ENCODE measurements at regions not wholly inside any gene's neighbourhood (a gene's known extent, or its start where the extent isn't known, plus 50 kb on each side); places are given as distances from the start of the nearest gene placed in this dataset.
A peak's percentile ranks its signal among the peaks of the same experiment; 100 is the strongest.
"Not testable (repeated sequence)": the region's sequence is repeated elsewhere in the genome, so short reads cannot be mapped to it uniquely, and the experiment has no call there.

DNA sequence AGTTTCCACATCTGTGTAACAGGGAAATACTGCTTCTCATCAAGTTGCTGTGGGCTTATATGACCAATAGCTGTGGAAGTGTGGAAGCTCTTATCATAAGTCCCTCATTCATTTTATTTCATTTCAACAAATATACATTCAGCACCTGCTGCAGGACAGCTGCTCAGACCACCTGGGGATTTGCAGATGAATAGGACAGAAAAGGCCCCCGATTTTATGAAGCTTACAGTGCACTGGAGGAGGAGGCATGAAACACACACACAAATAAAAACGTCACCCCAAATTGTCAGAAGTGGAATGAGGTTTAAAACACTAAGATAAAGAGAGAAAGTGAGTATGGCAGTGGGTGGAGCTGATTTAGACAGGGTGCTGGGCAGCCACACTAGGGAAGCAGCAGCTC is 107.2 kb downstream of the DRD1 start:
- 29% methylated on average over 2 of the region's 2 CpGs for WGBS
- DNase-seq (ENCODE audit: extremely low spot score): no peak
- H3K4me3 ChIP-seq (ENCODE audit: low read depth, low read length): no peak overlapping the region

DNA sequence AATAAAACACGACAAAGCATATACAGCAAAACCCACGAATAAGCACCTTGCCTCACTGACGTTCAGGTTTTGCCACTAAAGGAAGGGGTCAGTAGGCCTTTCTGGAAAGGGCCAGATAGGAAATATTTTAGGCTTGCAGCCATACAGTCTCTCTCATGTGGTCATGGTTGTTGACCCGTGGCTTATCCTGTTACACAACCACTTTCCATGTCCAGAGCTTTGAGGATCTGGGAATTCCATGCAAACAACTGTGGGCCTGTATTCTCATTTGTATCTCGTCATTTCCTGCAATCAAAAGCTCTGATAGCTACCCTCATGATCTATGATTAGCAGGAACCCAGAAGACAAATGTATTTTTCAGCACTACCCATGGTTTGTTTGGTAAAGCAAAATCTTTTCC is 108.3 kb downstream of the DRD1 start:
- WGBS: 60% methylated on average over 5 of the region's 5 CpGs
- Histone ChIP-seq H3K27ac (ENCODE audit: low read depth) (no peak overlapping the region), H3K4me1 (ENCODE audit: insufficient read depth) (no peaks in the 10 kb centered on the region), H3K4me3 (ENCODE audit: low read depth, low read length) (no peak overlapping the region), H3K36me3 (ENCODE audit: insufficient read depth) (no peaks in the 10 kb centered on the region)
- no peak for DNase-seq (ENCODE audit: extremely low spot score)

More for the DNA sequence above, 107.2 kb downstream of the DRD1 start:
- Histone ChIP-seq H3K36me3 (ENCODE audit: insufficient read depth) (no peaks in the 10 kb centered on the region), H3K27ac (ENCODE audit: low read depth) (no peak overlapping the region), H3K4me1 (ENCODE audit: insufficient read depth) (no peaks in the 10 kb centered on the region)

DNA sequence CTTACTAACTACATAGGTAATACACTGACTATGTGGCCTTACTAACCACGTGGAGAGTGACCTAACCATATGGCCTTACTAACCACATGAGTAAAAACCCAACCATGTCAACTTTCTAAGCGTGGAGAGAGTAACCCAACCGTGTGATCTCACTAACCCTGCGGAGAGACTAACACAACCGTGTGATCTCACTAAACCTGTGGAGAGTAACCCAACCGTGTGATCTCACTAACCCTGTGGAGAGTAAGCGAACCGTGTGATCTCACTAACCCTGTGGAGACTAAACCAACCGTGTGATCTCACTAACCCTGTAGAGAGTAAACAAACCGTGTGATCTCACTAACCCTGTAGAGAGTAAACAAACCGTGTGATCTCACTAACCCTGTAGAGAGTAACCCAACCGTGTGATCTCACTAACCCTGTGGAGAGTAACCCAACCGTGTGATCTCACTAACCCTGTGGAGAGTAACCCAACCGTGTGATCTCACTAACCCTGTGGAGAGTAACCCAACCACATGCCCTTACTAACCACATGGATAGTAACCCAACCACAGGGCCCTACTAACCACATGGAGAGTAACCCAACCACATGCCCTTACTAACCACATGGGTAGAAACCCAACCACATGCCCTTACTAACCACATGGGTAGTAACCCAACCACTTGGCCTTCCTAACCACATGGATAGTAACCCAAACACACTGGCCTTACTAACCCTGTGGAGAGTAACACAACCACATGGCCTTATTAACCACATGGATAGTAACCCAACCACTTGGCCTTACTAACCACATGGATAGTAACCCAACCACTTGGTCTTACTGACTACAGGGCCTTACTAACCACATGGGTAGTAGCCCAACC is 112.6 kb downstream of the DRD1 start:
- DNase-seq (ENCODE audit: extremely low spot score); H3K4me3 ChIP-seq (ENCODE audit: low read depth, low read length); H3K4me1 ChIP-seq (ENCODE audit: insufficient read depth); H3K27ac ChIP-seq (ENCODE audit: low read depth); H3K36me3 ChIP-seq (ENCODE audit: insufficient read depth): not testable (repeated sequence)
- 80% methylated on average over 14 of the region's 14 CpGs for WGBS

DNA sequence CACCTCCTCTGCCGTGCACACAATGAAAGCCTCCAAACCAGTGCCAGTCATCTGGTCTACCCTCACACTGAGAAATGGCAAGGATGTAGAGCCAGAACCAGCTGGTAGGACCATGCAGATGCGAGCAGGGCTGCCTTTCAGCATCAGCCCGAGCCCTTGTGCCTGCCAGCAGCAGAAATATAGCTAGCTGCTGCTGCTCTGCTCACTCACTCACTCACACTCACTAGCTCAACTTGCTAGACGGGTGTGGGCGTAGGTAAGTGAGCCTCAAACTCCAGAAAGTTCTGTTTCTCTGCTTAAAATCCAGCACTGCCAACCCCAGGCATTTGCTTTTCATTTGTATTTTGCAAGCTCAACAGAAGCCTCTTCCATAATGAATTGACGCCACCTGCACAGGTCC is 114.0 kb downstream of the DRD1 start:
- H3K4me3 ChIP-seq (ENCODE audit: low read depth, low read length): no peak overlapping the region
- H3K36me3 ChIP-seq (ENCODE audit: insufficient read depth): no peaks in the 10 kb centered on the region
- H3K4me1 ChIP-seq (ENCODE audit: insufficient read depth): no peaks in the 10 kb centered on the region
- WGBS: 86% methylated on average over 6 of the region's 6 CpGs
- DNase-seq (ENCODE audit: extremely low spot score): no peak
- H3K27ac ChIP-seq (ENCODE audit: low read depth): no peak overlapping the region

GRCh38 chr5:175328687-175329086 is 115.3 kb downstream of the DRD1 start:
- H3K4me3 ChIP-seq (ENCODE audit: low read depth, low read length): no peak overlapping the region
- H3K4me1 ChIP-seq (ENCODE audit: insufficient read depth): no peaks in the 10 kb centered on the region
- 81% methylated on average over 3 of the region's 3 CpGs for WGBS
- no peaks in the 10 kb centered on the region for H3K36me3 ChIP-seq (ENCODE audit: insufficient read depth)
- no peak overlapping the region for H3K27ac ChIP-seq (ENCODE audit: low read depth)
- DNase-seq (ENCODE audit: extremely low spot score): no peak

- no peak overlapping the region for H3K4me3 ChIP-seq (ENCODE audit: low read depth, low read length)
- H3K36me3 ChIP-seq (ENCODE audit: insufficient read depth): no peaks in the 10 kb centered on the region
- no peak for DNase-seq (ENCODE audit: extremely low spot score)
- WGBS: 75% methylated on average over 4 of the region's 4 CpGs
- no peaks in the 10 kb centered on the region for H3K4me1 ChIP-seq (ENCODE audit: insufficient read depth)
- no peak overlapping the region for H3K27ac ChIP-seq (ENCODE audit: low read depth)
These were observed 115.8 kb downstream of the DRD1 start for GRCh38 chr5:175328176-175328575.

- H3K27ac ChIP-seq (ENCODE audit: low read depth): no peak overlapping the region
- H3K4me3 ChIP-seq (ENCODE audit: low read depth, low read length): no peak overlapping the region
- no peaks in the 10 kb centered on the region for H3K4me1 ChIP-seq (ENCODE audit: insufficient read depth)
- DNase-seq (ENCODE audit: extremely low spot score): no peak
- no peaks in the 10 kb centered on the region for H3K36me3 ChIP-seq (ENCODE audit: insufficient read depth)
These were observed 118.3 kb downstream of the DRD1 start for GRCh38 chr5:175325681-175326080.

- WGBS: 29% methylated on average over 3 of the region's 3 CpGs
- H3K27ac ChIP-seq (ENCODE audit: low read depth): no peak overlapping the region
- peak; percentile 23 for DNase-seq (ENCODE audit: extremely low spot score)
- no peaks in the 10 kb centered on the region for H3K4me1 ChIP-seq (ENCODE audit: insufficient read depth)
- H3K4me3 ChIP-seq (ENCODE audit: low read depth, low read length): no peak overlapping the region
- H3K36me3 ChIP-seq (ENCODE audit: insufficient read depth): no peaks in the 10 kb centered on the region
These were observed 122.0 kb downstream of the DRD1 start for GRCh38 chr5:175321927-175322532.

DNA sequence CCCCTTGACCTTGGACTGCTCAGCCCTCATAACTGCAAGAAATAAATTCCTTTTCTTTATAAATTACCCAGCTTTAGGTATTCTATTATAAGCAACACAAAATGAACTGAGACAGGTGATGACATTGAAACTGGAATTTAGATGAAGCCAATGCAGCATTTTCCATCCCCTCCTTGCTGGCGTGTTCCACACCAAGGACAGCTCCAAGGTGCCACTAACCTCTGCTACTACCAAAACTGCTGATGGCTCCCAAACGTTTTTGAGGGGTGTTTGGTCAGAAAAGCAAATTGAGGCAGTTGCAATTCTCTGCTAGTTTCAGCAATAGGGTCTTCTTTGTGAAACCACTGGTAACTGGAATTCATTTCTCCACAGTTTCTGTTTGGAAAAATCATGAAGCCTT is 124.8 kb downstream of the DRD1 start:
- no peak for DNase-seq (ENCODE audit: extremely low spot score)
- H3K27ac ChIP-seq (ENCODE audit: low read depth): no peak overlapping the region
- 33% methylated on average over 2 of the region's 2 CpGs for WGBS
- no peaks in the 10 kb centered on the region for H3K36me3 ChIP-seq (ENCODE audit: insufficient read depth)
- no peaks in the 10 kb centered on the region for H3K4me1 ChIP-seq (ENCODE audit: insufficient read depth)
- no peak overlapping the region for H3K4me3 ChIP-seq (ENCODE audit: low read depth, low read length)

GRCh38 chr5:175317872-175318271 is 126.1 kb downstream of the DRD1 start:
- no peak for DNase-seq (ENCODE audit: extremely low spot score)
- H3K4me3 ChIP-seq (ENCODE audit: low read depth, low read length): no peak overlapping the region
- no peak overlapping the region for H3K27ac ChIP-seq (ENCODE audit: low read depth)
- no peaks in the 10 kb centered on the region for H3K36me3 ChIP-seq (ENCODE audit: insufficient read depth)
- no peaks in the 10 kb centered on the region for H3K4me1 ChIP-seq (ENCODE audit: insufficient read depth)

DNA sequence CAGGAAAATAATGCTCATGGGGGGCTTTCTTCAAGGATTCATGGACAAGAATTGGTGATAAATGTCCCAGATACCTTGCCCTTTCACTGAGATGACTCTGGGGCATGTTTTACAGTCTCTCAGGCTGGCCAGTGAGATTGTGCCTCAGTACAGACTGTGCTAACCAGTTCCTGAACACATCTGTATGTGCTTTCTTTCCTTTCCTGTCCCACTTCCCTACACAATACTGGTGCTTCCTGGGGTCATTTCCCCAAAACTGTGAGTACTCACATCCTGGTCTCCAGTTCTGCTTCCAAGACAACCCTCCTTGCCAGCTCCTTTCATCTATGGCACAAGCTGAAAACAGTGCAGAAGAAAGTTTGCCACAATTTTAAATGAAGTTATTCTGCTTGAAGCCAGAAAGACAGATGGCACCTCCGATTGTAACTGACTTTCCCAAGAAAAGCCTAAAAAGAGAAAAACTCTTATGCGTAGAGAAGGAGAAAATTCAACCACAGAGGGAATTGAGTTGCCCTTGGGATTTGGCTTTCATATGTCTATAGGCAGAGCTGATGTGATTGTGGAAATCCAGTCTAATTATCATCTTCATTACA is 134.7 kb downstream of the DRD1 start:
- Histone ChIP-seq H3K36me3 (ENCODE audit: insufficient read depth) (no peaks in the 10 kb centered on the region), H3K4me3 (ENCODE audit: low read depth, low read length) (no peak overlapping the region), H3K4me1 (ENCODE audit: insufficient read depth) (no peaks in the 10 kb centered on the region), H3K27ac (ENCODE audit: low read depth) (no peak overlapping the region)
- 93% methylated on average over 2 of the region's 2 CpGs for WGBS
- no peak for DNase-seq (ENCODE audit: extremely low spot score)

GRCh38 chr5:175308701-175309100 is 135.3 kb downstream of the DRD1 start:
- WGBS: 78% methylated on average over 5 of the region's 5 CpGs
- no peaks in the 10 kb centered on the region for H3K4me1 ChIP-seq (ENCODE audit: insufficient read depth)
- H3K36me3 ChIP-seq (ENCODE audit: insufficient read depth): no peaks in the 10 kb centered on the region
- DNase-seq (ENCODE audit: extremely low spot score): no peak
- H3K27ac ChIP-seq (ENCODE audit: low read depth): no peak overlapping the region
- no peak overlapping the region for H3K4me3 ChIP-seq (ENCODE audit: low read depth, low read length)

DNA sequence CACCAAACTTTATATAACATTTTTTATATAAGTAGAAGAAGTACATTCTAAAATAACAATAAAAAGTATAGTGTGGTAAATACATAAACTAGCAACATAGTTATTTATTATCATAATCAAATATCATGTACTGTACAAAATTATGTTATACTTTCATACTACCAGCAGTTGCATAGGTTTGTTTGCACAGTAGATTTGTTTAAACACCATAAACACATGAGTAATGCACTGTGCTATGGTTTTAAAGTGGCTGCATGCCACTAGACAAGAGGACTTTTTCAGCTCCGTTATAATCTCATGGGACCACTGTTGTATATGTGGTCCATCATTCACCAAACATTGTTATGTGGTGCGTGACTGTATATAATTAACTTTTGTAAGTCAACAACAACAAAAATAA is 137.6 kb downstream of the DRD1 start:
- H3K36me3 ChIP-seq (ENCODE audit: insufficient read depth): no peaks in the 10 kb centered on the region
- DNase-seq (ENCODE audit: extremely low spot score): no peak
- no peaks in the 10 kb centered on the region for H3K4me1 ChIP-seq (ENCODE audit: insufficient read depth)
- WGBS: 88% methylated on average over 2 of the region's 2 CpGs
- no peak overlapping the region for H3K4me3 ChIP-seq (ENCODE audit: low read depth, low read length)
- H3K27ac ChIP-seq (ENCODE audit: low read depth): no peak overlapping the region

- 83% methylated on average over 5 of the region's 5 CpGs for WGBS
- no peaks in the 10 kb centered on the region for H3K4me1 ChIP-seq (ENCODE audit: insufficient read depth)
- no peak overlapping the region for H3K4me3 ChIP-seq (ENCODE audit: low read depth, low read length)
- DNase-seq (ENCODE audit: extremely low spot score): no peak
- no peak overlapping the region for H3K27ac ChIP-seq (ENCODE audit: low read depth)
- H3K36me3 ChIP-seq (ENCODE audit: insufficient read depth): no peaks in the 10 kb centered on the region
These were observed 138.7 kb downstream of the DRD1 start for GRCh38 chr5:175305251-175305650.

Measured in urinary bladder (tissue), 3 donors.